Hematopoietic multipotent progenitor cell (in vitro differentiated cells): ENCODE measurements at regions not wholly inside any gene's neighbourhood (a gene's known extent, or its start where the extent isn't known, plus 50 kb on each side); places are given as distances from the start of the nearest gene placed in this dataset.

Experiments
- DNase-seq, 3 donors: peaks; one replicate each; pipeline ENCODE4 v3.0.0-alpha.2; 2011 to 2015; ENCODE audit warnings: low read depth in 2 of 3, low spot score in 2 of 3

DNA sequence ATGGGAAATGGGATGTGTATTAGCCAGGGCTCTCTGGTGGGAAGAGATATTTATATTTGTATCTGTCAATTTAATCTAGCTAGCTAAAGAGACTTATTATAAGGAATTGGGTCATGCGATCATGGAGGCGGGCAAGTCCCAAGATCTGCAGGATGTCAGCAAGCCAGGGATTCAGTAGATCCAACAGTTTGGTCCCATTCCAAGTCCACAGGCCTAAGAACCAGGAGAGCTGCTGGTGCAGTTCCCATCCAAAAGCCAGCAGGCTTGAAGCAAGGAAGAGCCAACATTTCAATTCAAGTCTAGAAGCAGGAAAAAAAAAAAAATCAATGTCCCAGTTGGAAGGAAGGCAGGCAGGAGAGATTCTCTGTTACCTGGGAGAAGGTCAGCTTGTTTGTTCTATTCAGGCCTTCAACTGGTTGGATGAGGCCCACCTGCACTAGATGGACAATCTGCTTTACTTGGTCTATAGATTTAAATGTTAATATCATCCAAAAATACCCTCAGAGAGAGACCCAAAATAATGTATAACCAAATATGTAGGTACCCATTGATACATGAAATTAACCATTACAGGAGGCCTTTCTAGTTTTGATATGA is 60.7 kb upstream of the BCAT1 start:
- no peak for DNase-seq

DNA sequence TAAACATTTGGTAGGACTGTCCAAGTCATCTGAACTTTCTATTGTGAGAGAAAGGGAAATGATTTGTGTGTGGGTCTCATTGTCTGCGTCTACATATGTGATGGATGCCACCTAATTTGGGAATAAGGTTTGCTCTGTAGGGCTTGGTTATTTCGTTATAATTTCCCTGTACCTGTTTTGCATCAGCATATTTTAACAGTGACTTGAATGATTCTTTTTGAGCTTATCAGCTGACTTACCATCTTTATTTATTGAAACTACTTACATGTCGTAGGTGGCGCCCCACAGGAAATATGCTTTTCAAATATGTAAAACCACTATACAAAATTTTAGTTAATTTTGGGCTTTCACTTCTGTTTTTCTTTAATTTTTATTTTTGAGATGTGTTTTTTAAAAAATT is 56.5 kb upstream of the BCAT1 start:
- DNase-seq = no peak

DNA sequence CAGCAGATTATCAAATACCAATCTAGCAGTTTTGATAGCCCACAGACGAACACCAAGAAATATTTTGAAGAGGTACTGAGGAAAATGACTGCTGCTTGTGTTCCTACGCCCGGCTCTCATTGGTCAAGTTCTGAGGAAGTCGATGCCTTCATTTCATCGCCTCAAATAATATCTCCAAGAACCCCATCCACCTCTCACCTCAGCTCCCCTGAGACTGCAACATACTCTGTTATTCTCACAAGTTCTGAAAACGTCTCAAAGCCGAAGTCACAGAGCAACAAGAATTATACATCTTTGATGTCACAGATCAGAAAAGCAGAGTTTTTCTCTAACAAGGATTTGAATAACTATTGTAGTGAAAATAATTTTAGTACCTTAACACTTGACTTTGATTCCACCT is 55.5 kb upstream of the BCAT1 start:
- no peak for DNase-seq

DNA sequence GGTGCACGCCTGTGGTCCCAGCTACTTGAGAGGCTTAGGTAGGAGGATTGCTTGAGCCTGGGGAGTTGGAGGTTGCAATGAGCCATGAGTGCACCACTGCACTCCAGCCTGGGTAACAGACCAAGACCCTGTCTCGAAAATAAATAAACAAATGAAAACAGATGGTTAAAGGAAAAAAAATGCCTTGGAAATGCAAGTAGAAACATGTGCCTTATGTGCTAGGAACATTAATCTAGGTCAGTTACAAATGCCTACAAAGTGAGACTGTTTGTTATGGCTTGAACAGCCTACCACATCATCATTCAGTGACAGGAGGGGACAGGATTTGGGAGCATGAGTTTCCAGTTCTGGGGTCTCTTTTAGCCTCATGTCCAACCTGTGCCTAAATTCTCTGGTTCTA is 52.4 kb upstream of the BCAT1 start:
- DNase-seq = no peak
